Mucosa of descending colon (tissue), 3 donors: ENCODE measurements at regions not wholly inside any gene's neighbourhood (a gene's known extent, or its start where the extent isn't known, plus 50 kb on each side); places are given as distances from the start of the nearest gene placed in this dataset.

Experiments
- ATAC-seq: fragments of 200-7000 bp; cut with Tn5 transposase; one replicate; pipeline ENCODE4 v1.9.1; 2020; ENCODE audit warnings: mild to moderate bottlenecking, moderate library complexity
- DNase-seq, 3 donors: peaks; one replicate each; pipeline ENCODE4 v3.0.0-alpha.2; 2020
- H3K36me3 ChIP-seq: fragments of 200-600 bp; one replicate; pipeline ENCODE4 v1.8.0; 2021; ENCODE audit warnings: low read depth, mild to moderate bottlenecking
- H3K4me1 ChIP-seq: fragments of 200-600 bp; one replicate; pipeline ENCODE4 v1.8.0; 2021; ENCODE audit warnings: low read depth, mild to moderate bottlenecking
- H3K4me3 ChIP-seq: fragments of 200-600 bp; one replicate; pipeline ENCODE4 v1.8.0; 2021; ENCODE audit warnings: mild to moderate bottlenecking
- H3K9me3 ChIP-seq: fragments of 200-600 bp; one replicate; pipeline ENCODE4 v1.8.0; 2021; ENCODE audit warnings: mild to moderate bottlenecking
- intact Hi-C, 2 donors: fragments of 100-400 bp; cut with DNase I in 1 of 2; cut with micrococcal nuclease in 1 of 2; formaldehyde crosslinking; loops; one replicate each; pipeline versions ENCODE4 v1.11.0 to v1.11.1; 2022; cut with DNase I, micrococcal nuclease
- TF ChIP-seq, protein P1 (sequence below): fragments of 200-600 bp; IDR thresholded peaks from one replicate; pipeline ENCODE4 v1.8.0; 2022; ENCODE audit warnings: antibody characterized with exemption, mild to moderate bottlenecking
- donor health status: DM: no; HTN: no; CAD: no; lungs with moderate emphysema.
- donor health status: DM: no; HTN: no; CAD: no.
- donor health status: DM: no; HTN: yes; CAD: no.

GRCh38 chrX:78493180-78493579 lies 165.8 kb upstream of the CYSLTR1 start:
- TF ChIP-seq, protein P1, sequence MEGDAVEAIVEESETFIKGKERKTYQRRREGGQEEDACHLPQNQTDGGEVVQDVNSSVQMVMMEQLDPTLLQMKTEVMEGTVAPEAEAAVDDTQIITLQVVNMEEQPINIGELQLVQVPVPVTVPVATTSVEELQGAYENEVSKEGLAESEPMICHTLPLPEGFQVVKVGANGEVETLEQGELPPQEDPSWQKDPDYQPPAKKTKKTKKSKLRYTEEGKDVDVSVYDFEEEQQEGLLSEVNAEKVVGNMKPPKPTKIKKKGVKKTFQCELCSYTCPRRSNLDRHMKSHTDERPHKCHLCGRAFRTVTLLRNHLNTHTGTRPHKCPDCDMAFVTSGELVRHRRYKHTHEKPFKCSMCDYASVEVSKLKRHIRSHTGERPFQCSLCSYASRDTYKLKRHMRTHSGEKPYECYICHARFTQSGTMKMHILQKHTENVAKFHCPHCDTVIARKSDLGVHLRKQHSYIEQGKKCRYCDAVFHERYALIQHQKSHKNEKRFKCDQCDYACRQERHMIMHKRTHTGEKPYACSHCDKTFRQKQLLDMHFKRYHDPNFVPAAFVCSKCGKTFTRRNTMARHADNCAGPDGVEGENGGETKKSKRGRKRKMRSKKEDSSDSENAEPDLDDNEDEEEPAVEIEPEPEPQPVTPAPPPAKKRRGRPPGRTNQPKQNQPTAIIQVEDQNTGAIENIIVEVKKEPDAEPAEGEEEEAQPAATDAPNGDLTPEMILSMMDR: no peak
- DNase-seq (no peak), ATAC-seq (no peak)
- Histone ChIP-seq H3K4me3 (no peak overlapping the region), H3K9me3 (no peaks in the 10 kb centered on the region), H3K4me1 (no peaks in the 10 kb centered on the region), H3K36me3 (no peaks in the 10 kb centered on the region)
- intact Hi-C loops: no loop called here

DNA sequence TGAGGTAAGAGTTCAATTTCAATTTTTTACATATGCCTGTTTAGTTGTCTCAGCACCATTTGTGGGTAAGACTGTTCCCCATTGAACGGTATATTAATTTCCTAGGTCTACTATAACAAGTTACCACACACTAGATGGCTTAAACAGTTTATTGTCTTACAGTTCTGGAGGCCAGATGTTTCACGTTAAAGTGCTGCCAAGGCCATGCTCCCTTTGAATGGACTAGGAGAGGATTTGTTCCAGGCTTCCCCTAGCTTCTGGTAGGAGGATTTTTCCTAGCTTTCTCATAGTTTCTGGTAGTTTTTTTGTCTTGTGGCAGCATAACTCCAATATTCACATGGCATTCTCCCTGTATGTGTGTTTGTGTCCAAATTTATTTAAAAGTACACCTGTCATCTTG lies 149.3 kb upstream of the CYSLTR1 start:
- intact Hi-C loops: no loop called here
- DNase-seq (no peak), ATAC-seq (no peak)
- Histone ChIP-seq H3K4me1 (no peaks in the 10 kb centered on the region), H3K4me3 (no peak overlapping the region), H3K9me3 (no peaks in the 10 kb centered on the region), H3K36me3 (no peaks in the 10 kb centered on the region)
- TF ChIP-seq, protein P1: no peak

DNA sequence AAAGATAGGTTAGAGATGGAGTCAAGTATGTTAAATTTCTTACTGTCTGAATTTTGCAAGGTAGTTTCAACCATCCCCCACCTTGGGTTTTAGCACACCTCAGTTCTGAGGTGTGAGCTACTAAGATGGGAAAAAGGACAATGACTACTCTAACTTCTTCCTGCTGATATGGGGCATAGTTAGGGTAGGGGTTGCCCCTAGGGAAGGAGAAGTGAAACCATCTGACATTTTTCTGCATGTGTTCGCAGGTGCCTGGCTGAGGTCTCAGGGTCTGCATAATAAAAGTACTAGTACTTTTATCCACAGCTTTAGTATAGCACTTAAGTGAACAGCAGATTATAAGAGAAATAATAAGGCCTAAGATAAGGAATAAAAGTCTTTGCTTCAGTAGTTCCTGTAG lies 129.5 kb upstream of the CYSLTR1 start:
- Histone ChIP-seq H3K4me1 (no peaks in the 10 kb centered on the region), H3K36me3 (no peaks in the 10 kb centered on the region), H3K4me3 (no peak overlapping the region), H3K9me3 (no peaks in the 10 kb centered on the region)
- DNase-seq (no peak), ATAC-seq (no peak)
- intact Hi-C loops: no loop called here
- TF ChIP-seq, protein P1: no peak

- intact Hi-C loops: no loop called here
- no peak for ATAC-seq
- H3K4me1 ChIP-seq: no peaks in the 10 kb centered on the region
These were observed 128.5 kb upstream of the CYSLTR1 start for GRCh38 chrX:78455901-78456300.

GRCh38 chrX:78452356-78452755 lies 124.9 kb upstream of the CYSLTR1 start:
- TF ChIP-seq, protein P1: no peak
- DNase-seq (no peak), ATAC-seq (no peak)
- Histone ChIP-seq H3K9me3 (no peaks in the 10 kb centered on the region), H3K4me1 (no peaks in the 10 kb centered on the region), H3K4me3 (no peak overlapping the region), H3K36me3 (no peaks in the 10 kb centered on the region)
- intact Hi-C loops: no loop called here

More at GRCh38 chrX:78455901-78456300, 128.5 kb upstream of the CYSLTR1 start:
- DNase-seq: no peak
- no peaks in the 10 kb centered on the region for H3K9me3 ChIP-seq
- H3K36me3 ChIP-seq: no peaks in the 10 kb centered on the region
- TF ChIP-seq, protein P1: no peak
- no peak overlapping the region for H3K4me3 ChIP-seq

DNA sequence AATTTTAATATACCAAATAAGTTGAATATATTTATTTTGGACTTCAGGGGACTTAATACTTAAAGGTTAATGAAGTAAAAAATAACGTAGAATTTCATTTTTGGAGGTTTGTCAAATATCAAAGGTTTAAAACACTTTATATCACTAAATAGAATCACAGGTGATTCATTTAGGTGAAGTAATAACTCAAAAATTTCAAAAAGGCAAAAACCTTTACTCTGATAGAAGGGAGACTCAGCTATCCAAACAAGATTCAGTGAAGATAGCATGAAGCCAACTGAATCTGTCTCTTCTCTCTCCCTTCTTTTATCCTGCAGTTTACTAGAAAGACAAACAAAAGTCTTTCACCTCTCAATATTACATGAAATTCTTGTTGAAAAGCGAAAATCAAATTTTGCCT lies 110.2 kb upstream of the CYSLTR1 start:
- TF ChIP-seq, protein P1: no peak
- Histone ChIP-seq H3K4me3 (no peak overlapping the region), H3K4me1 (no peaks in the 10 kb centered on the region), H3K9me3 (no peaks in the 10 kb centered on the region), H3K36me3 (no peaks in the 10 kb centered on the region)
- ATAC-seq (no peak), DNase-seq (no peak)
- intact Hi-C loops: no loop called here
